ENCODE measurements at regions not wholly inside any gene's neighbourhood (a gene's known extent, or its start where the extent isn't known, plus 50 kb on each side); places are given as distances from the start of the nearest gene placed in this dataset.

- Histone ChIP-seq H3K4me3 (no peak overlapping the region), H3K27ac (no peak overlapping the region), H3K4me1 (no peaks in the 10 kb centered on the region), H3K9me3 (no peaks in the 10 kb centered on the region), H3K36me3 (no peaks in the 10 kb centered on the region), H3K27me3 (no peaks in the 10 kb centered on the region)
- TF ChIP-seq POLR2A (IDR thresholded peaks at IDR 0.05) (no peak), CTCF (IDR thresholded peaks at IDR 0.05) (no peak)
- intact Hi-C loops (cut with DNase I; ENCODE audit: low total_unique reads): no loop called here
- no peak for DNase-seq
These were observed 83.1 kb upstream of the USP47 start for GRCh38 chr11:11758603-11759196.

GRCh38 chr11:11757909-11758308 lies 83.9 kb upstream of the USP47 start:
- Histone ChIP-seq H3K9me3 (no peaks in the 10 kb centered on the region), H3K4me1 (no peaks in the 10 kb centered on the region), H3K36me3 (no peaks in the 10 kb centered on the region), H3K4me3 (no peak overlapping the region), H3K27me3 (no peaks in the 10 kb centered on the region), H3K27ac (no peak overlapping the region)
- intact Hi-C loops (cut with DNase I; ENCODE audit: low total_unique reads): no loop called here
- TF ChIP-seq POLR2A (IDR thresholded peaks at IDR 0.05): no peak
- TF ChIP-seq CTCF (IDR thresholded peaks at IDR 0.05): no peak
- DNase-seq: no peak

GRCh38 chr11:11756718-11757117 lies 85.1 kb upstream of the USP47 start:
- Histone ChIP-seq H3K27ac (no peak overlapping the region), H3K4me3 (no peak overlapping the region), H3K36me3 (no peaks in the 10 kb centered on the region), H3K27me3 (no peaks in the 10 kb centered on the region), H3K4me1 (no peaks in the 10 kb centered on the region), H3K9me3 (no peaks in the 10 kb centered on the region)
- no peak for DNase-seq
- TF ChIP-seq CTCF (IDR thresholded peaks at IDR 0.05) (no peak), POLR2A (IDR thresholded peaks at IDR 0.05) (no peak)
- intact Hi-C loops (cut with DNase I; ENCODE audit: low total_unique reads): no loop called here

- Histone ChIP-seq H3K9me3 (no peaks in the 10 kb centered on the region), H3K27me3 (no peaks in the 10 kb centered on the region), H3K27ac (no peak overlapping the region), H3K4me3 (no peak overlapping the region), H3K4me1 (no peaks in the 10 kb centered on the region), H3K36me3 (no peaks in the 10 kb centered on the region)
- no peak for DNase-seq
- no peak for TF ChIP-seq POLR2A (IDR thresholded peaks at IDR 0.05)
- TF ChIP-seq CTCF (IDR thresholded peaks at IDR 0.05): no peak
- intact Hi-C loops (cut with DNase I; ENCODE audit: low total_unique reads): no loop called here
These were observed 85.9 kb upstream of the USP47 start for GRCh38 chr11:11755871-11756270.

- Histone ChIP-seq H3K27me3 (no peaks in the 10 kb centered on the region), H3K4me3 (no peak overlapping the region), H3K36me3 (no peaks in the 10 kb centered on the region), H3K4me1 (no peaks in the 10 kb centered on the region), H3K27ac (no peak overlapping the region), H3K9me3 (no peaks in the 10 kb centered on the region)
- intact Hi-C loops (cut with DNase I; ENCODE audit: low total_unique reads): no loop called here
- no peak for DNase-seq
- TF ChIP-seq CTCF (IDR thresholded peaks at IDR 0.05): no peak
- no peak for TF ChIP-seq POLR2A (IDR thresholded peaks at IDR 0.05)
These were observed 89.1 kb upstream of the USP47 start for GRCh38 chr11:11752679-11753078.

Measured in uterus (tissue), 3 donors.